Ramos (cell line): ENCODE measurements at regions not wholly inside any gene's neighbourhood (a gene's known extent, or its start where the extent isn't known, plus 50 kb on each side); places are given as distances from the start of the nearest gene placed in this dataset.
"Not testable (repeated sequence)": the region's sequence is repeated elsewhere in the genome, so short reads cannot be mapped to it uniquely, and the experiment has no call there.

Experiments used
- in situ Hi-C: fragments of 300-500 bp; cut with MboI; formaldehyde crosslinking; loops from one replicate; pipeline ENCODE4 v1.14.3; 2022; ENCODE audit warnings: low sequenced_read_pairs; ENCODE audit not compliant: unreplicated experiment

DNA sequence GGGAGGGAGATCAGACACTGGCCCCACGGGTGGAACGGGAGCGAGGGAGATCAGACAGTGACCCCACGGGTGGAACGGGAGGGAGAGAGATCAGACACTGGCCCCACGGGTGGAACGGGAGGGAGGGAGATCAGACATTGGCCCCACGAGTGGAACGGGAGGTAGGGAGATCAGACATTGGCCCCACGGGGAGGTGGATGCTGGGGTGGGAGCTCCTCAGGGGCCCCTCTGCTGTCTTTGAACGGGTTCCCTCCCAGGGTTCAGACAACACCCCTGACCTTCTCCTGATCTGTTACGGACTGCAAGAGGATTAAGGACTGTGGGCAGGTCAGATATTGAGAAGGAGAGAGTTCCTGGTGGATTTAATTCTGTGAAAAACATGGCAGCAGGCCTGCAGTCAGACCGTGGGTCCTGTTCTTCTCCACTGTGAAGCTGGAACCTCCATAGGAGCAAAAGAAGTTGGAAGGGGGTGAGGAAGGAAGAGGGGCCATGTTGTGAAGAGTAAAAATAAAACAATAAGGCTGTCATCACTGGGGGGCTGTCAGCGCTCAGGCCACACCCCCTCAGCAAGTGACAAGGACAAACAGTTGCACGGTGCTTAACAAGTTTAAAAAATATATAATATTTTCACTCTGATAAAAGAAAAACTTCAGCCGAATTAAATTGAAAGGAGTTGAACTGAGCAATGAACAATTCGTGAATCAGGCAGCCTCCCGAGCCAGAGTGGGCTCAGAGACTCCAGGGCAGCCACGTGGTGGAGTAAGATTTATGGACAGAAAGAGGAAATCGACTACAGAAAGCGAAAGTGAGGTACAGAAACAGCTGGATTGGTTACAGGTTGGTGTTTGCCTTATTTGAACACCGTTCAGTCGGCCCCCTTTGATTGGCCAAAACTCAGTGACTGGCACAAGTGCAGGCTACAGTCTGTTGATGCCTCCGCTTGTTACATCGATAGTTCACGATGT, 348.7 kb upstream of the TNRC6C start:
- in situ Hi-C loops = no loop called here

- in situ Hi-C loops = no loop called here
Observed at GRCh38 chr17:77610518-77610893, 348.0 kb upstream of the TNRC6C start.

DNA sequence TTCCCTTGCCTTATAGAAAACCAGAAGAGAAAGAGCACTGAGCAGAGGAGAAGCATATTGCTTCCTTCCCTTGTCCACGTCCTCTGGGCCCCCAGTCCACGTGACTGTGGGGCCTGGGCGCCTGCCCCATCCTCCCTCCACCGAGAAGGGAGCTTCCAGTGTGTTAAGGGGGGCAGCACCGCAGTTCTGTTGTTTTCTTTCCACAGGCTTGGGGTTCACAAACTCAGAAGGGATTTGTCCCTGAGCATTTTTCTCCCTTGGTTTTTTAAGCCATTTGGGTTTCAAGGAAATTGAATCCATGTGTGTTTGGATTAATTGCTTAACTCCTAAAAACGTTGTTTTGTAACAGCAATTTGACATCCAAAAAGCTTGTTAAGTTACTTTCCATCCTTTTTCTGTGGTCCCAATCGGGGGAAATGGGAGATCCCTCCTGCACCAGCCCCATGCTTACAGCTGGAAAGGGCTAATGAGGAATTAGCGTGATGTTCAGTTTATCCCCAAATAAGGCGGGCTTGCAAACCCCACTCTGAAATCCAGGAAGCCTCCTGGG, 347.5 kb upstream of the TNRC6C start:
- in situ Hi-C loops = no loop called here

- in situ Hi-C loops = no loop called here
Observed at GRCh38 chr17:77611791-77612502, 346.6 kb upstream of the TNRC6C start.

- in situ Hi-C loops = no loop called here
Observed at GRCh38 chr17:77613218-77613617, 345.3 kb upstream of the TNRC6C start.

DNA sequence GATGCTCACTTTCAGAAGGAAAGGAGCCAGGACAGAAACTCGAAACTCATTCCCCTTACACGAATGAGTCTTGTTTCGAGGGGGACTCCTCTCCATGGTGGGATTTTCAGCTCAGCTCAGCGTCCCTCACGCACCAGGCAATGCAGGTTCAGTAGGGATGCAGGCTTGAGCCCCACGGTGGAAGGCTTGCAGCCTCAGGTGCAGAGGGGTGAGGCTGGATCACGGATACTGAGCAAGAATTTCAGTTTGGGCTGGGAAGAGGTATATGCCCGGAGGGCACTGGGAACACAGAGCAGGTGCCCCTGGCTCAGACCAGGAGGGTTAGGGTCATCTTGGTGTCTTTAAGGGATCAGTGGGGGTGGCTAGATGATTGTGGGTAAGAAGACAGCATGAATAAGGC, 344.9 kb upstream of the TNRC6C start:
- in situ Hi-C loops = no loop called here

- in situ Hi-C loops = no loop called here
Observed at GRCh38 chr17:77615703-77616253, 342.7 kb upstream of the TNRC6C start.

DNA sequence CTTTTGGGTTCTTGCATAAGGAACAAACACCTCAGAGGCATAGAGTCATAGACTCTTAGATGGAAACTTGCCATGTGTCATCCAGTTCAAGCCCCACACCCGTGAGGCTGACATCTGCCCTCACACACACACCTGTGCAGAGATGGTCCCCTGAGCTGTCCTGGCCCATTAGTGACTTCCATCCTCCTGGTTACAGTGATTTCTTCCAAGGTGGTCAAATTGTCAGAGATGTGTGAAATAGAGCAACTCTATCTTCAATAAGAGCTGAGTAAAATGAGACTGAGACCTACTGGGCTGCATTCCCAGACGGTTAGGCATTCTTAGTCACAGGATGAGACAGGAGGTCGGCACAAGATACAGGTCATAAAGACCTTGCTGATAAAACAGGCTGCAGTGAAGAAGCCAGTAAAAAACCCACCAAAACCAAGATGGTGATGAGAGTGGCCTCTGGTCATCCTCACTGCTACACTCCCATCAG, 342.2 kb upstream of the TNRC6C start:
- in situ Hi-C loops = no loop called here

- in situ Hi-C loops = no loop called here
Observed at GRCh38 chr17:77617516-77617915, 341.0 kb upstream of the TNRC6C start.

- in situ Hi-C loops = no loop called here
Observed at GRCh38 chr17:77618173-77618572, 340.3 kb upstream of the TNRC6C start.

DNA sequence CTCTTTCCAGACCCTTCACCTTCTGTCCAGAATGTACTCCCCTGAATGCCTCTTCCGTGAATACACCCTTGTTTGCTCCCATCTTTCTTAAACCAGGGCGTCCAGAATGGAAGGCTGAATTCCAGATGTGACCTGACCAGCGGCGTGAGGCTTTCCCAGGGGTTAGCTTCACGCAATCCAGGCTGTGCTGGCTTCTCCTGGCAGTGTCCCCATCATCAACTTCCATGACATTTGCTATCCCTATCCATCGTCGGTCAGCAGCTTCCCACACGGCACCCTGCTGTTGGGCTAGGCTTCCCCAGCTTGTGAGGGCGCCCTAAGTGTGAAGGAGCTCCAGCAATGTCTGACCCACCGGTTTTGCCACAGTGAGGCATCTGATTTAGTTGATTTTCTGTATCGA, 339.8 kb upstream of the TNRC6C start:
- in situ Hi-C loops = no loop called here

DNA sequence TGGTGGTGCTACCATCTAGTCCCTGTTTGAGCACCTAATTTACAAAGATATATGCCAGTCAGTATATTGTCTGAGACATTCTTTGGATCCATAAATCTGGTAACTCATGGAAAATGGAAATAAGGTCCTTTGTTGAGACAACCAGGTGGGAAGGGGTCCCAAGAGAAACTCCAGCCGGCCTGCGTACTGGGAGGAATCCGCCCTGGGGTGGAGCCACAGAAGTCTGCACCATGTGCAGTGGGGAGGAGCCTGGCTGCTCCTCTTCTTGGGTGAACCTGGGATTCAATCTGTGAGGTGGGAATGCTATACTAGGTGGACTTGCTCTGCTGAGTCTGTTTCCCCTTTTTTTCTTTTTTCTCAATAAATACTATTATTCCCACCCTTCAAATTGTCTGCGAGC, 339.2 kb upstream of the TNRC6C start:
- in situ Hi-C loops = no loop called here

- in situ Hi-C loops = no loop called here
Observed at GRCh38 chr17:77619851-77620250, 338.7 kb upstream of the TNRC6C start.

GRCh38 chr17:77620282-77620681, 338.2 kb upstream of the TNRC6C start:
- in situ Hi-C loops = no loop called here

DNA sequence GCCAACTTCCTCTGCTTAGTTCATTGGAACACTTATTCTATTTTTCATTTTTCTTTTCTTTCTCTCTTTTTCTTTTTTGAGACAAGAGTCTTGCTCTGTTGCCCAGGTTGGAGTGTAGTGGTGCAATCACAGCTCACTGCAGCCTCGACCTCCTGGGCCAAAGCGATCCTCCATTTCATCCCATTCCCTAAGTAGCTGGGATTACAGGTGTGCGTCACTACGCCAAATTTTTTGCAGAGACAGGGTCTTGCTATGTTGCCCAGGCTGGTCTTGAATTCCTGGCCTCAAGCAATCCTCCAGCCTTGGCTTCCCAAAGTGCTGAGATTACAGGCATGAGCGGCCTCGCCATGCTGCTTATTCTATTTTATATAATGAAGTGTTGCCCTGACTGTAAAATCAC, 336.4 kb upstream of the TNRC6C start:
- in situ Hi-C loops = not testable (repeated sequence)

DNA sequence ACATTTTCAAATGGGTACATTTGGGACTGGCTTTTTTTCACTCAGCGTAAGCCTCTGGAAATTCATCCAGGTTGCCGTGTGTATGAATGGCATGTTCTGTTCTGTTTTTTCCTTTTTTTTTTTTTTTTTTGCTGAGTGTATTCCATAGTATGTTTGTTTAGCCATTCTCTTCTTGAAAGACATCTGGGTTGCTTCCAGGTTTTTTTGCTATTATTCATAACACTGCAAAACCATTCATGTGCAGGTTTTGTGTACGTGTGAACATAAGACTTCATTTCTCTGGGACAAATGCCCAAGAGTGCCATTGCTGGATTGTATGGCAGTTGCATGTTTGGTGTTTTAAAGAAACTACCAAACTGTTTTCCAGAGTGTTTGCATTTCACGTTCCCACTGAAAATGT, 335.9 kb upstream of the TNRC6C start:
- in situ Hi-C loops = no loop called here

DNA sequence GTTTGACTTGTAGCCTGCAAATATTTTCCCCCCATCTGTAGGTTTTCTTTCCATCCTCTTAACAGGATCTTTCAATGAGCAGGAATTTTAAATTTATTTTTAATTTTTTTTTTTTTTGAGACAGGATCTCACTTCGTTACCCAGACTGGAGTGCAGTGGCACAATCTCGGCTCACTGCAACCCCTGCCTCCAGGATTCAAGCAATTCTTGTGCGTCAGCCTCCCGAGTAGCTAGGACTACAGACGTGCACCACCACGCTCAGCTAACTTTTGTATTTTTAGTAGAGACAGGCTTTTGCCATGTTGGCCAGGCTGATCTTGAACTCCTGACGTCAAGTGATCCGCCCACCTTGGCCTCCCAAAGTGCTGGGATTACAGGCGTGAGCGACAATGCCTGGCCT, 335.2 kb upstream of the TNRC6C start:
- in situ Hi-C loops = not testable (repeated sequence)

GRCh38 chr17:77628035-77628434, 330.5 kb upstream of the TNRC6C start:
- in situ Hi-C loops = no loop called here

DNA sequence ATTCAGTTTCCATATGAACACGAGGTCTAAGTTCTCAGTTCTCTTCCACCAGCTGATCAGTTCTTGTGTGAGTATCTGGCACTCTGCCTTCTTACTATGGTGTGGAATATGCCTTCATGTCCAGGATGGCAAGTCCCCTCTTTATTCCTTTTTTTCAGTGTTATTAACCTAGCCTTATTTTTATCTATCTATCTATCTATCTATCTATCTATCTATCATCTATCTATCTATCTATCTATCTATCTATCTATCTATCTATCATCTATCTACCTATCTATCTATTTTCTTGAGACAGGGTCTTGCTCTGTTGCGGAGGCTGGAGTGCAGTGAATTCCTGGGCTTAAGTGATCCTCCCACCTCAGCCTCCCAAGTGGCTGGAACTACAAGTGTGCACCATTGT, 329.2 kb upstream of the TNRC6C start:
- in situ Hi-C loops = not testable (repeated sequence)

DNA sequence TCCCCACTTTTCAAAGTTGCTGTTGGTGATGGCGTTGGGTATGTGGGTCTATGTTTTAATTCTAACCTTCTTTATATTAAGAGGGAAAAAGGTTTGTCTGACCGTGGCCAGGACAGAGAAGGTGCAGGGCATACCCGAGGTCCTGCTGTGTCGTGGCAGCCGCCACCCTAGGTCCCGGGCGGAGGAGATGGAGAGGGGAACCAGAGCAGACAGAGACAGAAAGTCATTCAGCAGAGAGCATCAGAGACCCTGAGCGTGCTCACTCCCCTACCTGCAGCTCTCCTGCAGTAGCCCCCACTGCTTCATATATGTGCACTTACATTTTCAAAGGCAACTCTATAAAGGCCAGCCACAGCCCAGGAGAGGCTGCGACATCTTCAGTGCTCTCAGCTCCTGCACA, 327.2 kb upstream of the TNRC6C start:
- in situ Hi-C loops = no loop called here

DNA sequence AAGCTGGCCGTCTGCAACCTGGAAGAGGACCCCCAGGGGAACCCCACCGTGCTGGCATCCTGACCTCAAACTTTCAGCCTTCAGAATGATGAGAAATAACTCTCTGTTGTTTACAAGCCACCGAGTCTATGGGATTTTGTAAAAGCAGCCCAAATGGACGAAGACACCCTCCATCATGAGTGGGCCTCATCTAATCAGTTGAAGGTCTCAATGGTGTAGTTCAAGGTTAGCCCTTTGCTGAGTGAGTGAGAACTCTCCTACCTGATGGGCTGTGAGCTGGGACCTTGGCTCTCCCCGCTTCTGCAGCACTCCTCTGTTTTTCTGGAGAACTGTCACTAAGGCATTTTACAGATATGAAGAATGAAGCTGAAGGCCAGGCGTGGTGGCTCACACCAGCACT, 325.9 kb upstream of the TNRC6C start:
- in situ Hi-C loops = no loop called here
